Left ventricle myocardium superior (tissue), 1 donor: ENCODE measurements at regions not wholly inside any gene's neighbourhood (a gene's known extent, or its start where the extent isn't known, plus 50 kb on each side); places are given as distances from the start of the nearest gene placed in this dataset.
"Not testable (repeated sequence)": the region's sequence is repeated elsewhere in the genome, so short reads cannot be mapped to it uniquely, and the experiment has no call there.

Source experiments
- ATAC-seq: fragments of 200-7000 bp; cut with Tn5 transposase; one replicate; pipeline ENCODE4 v1.9.1; 2020; ENCODE audit warnings: mild to moderate bottlenecking, moderate library complexity
- DNase-seq: peaks from one replicate; pipeline ENCODE4 v3.0.0-alpha.2; 2020
- intact Hi-C: fragments of 100-400 bp; cut with micrococcal nuclease; formaldehyde crosslinking; loops from one replicate; pipeline ENCODE4 v1.11.0; 2022
- donor health status: DM: no; HTN: yes; CAD: no; lungs with severe emphysema.

- ATAC-seq (no peak), DNase-seq (no peak)
- intact Hi-C loops, result no loop called here
Observed at GRCh38 chr9:16282216-16282615, 588.3 kb downstream of the BNC2 start.

GRCh38 chr9:16282718-16283117, 587.8 kb downstream of the BNC2 start:
- DNase-seq (no peak), ATAC-seq (no peak)
- intact Hi-C loops, result no loop called here

DNA sequence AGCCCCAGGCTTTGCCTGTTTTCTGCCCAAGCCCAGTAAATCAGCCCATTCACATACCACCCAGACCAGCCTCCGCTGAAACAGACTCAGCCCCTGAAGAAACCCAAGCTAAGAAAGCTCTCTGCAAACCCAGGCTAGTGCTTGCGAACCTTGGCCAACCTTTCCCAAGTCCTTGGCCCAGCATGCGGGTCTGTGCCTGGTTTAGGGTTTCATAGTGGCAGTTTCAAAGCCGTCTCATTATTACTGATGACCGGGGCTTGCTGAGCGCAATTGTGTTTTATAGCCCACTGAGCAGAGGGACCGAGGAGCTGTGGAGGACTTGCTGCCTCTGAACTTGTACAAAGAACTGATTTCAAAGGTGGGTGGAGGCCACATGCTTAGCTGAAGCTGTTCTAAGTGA, 584.3 kb downstream of the BNC2 start:
- DNase-seq (no peak), ATAC-seq (no peak)
- intact Hi-C loops, result no loop called here

DNA sequence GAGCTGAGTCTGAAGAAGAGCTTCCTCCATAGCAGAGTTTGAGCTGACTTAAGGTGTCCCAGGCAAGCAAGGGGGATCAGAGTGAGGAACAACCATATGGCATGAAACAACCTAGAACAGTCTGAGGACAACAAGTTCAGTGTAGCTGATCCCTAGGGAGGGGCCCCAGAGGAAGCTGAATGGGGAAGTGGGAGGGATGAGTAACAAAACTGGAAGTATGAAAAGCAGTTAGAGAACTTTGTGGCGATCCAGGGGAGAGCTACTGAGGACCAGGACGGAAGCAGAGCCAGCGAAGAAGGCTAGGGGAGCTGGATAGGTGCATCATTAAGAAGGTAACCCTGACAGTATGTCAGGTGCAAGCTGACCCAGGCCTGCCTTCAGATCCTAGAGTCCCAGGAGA, 580.8 kb downstream of the BNC2 start:
- ATAC-seq (peak; percentile 68), DNase-seq (no peak)
- intact Hi-C loops, result no loop called here

DNA sequence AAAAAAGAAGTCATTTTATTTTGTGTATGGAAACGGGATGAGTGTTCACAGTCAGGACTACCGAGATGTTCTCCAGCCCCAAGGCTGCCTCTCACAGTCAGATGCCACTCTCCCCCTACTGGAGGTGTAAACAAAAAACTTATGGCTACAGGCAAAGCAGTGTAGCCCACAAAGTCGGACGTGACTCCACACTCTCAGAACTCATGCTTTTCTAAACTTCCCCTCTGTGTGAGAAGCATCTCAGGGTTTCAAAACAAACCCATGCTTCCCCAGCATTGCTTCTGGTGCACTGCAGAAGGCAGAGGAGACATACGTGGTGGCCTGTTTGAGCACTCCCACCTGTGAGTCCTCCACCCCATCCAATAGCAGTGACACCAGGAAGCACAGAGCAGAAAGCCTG, 580.3 kb downstream of the BNC2 start:
- intact Hi-C loops, result no loop called here
- DNase-seq, result no peak
- no peak for ATAC-seq

- ATAC-seq, result no peak
- intact Hi-C loops, result no loop called here
- no peak for DNase-seq
Observed at GRCh38 chr9:16291921-16292320, 578.5 kb downstream of the BNC2 start.

- intact Hi-C loops, result no loop called here
- no peak for ATAC-seq
- DNase-seq, result no peak
Observed at GRCh38 chr9:16293610-16294009, 576.9 kb downstream of the BNC2 start.

- intact Hi-C loops, result no loop called here
- ATAC-seq (no peak), DNase-seq (no peak)
Observed at GRCh38 chr9:16294133-16294770, 576.2 kb downstream of the BNC2 start.

GRCh38 chr9:16294940-16295339, 575.5 kb downstream of the BNC2 start:
- DNase-seq, ATAC-seq, intact Hi-C loops: not testable (repeated sequence)

GRCh38 chr9:16299368-16299767, 571.1 kb downstream of the BNC2 start:
- ATAC-seq, DNase-seq, intact Hi-C loops: not testable (repeated sequence)

DNA sequence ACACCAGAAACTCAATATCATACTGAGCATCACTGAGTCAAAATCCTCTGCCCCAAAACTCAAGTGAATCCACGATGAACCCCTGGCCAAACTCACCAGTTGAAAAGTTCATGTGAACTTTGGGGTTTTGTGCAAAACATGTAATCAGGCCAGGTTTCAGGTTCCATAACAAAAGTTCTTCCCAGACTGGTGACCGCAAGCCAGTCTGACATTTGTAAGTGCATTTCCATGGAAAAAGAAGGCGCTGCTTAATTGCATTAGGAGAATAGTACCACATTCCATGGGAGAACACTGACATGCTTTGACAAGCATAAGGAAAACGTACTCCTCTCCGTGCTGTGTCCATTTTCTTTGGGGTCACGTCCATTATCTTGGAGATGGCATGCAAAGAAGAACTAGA, 567.0 kb downstream of the BNC2 start:
- DNase-seq (no peak), ATAC-seq (no peak)
- intact Hi-C loops, result no loop called here

- intact Hi-C loops, result no loop called here
- DNase-seq (no peak), ATAC-seq (no peak)
Observed at GRCh38 chr9:16304301-16304700, 566.2 kb downstream of the BNC2 start.

GRCh38 chr9:16306586-16306985, 563.9 kb downstream of the BNC2 start:
- ATAC-seq, result no peak
- intact Hi-C loops, result no loop called here

GRCh38 chr9:16307626-16308195, 562.8 kb downstream of the BNC2 start:
- DNase-seq (no peak), ATAC-seq (no peak)
- intact Hi-C loops, result no loop called here

More at GRCh38 chr9:16306586-16306985, 563.9 kb downstream of the BNC2 start:
- DNase-seq, result no peak

GRCh38 chr9:16308645-16309044, 561.8 kb downstream of the BNC2 start:
- DNase-seq (no peak), ATAC-seq (no peak)
- intact Hi-C loops, result no loop called here

DNA sequence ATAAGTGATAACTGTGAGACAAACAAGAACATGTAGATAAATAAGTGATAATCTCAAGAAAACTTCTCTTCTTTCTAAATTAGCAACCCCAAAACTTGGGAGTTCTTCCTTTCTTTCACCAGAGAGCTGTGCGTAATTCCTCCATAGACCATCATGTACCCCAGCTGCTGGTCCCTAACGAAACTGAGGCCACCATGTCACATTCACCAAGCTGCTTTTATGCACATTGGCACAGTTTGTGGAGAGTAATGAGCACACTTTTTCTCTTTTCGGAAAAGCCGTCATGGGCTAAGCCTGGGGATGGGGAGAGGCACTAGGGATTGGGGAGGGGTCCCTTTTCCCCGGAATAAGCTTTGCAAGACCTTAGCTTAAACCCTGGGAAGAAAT, 561.4 kb downstream of the BNC2 start:
- intact Hi-C loops, result no loop called here
- DNase-seq, result no peak
- ATAC-seq, result no peak

DNA sequence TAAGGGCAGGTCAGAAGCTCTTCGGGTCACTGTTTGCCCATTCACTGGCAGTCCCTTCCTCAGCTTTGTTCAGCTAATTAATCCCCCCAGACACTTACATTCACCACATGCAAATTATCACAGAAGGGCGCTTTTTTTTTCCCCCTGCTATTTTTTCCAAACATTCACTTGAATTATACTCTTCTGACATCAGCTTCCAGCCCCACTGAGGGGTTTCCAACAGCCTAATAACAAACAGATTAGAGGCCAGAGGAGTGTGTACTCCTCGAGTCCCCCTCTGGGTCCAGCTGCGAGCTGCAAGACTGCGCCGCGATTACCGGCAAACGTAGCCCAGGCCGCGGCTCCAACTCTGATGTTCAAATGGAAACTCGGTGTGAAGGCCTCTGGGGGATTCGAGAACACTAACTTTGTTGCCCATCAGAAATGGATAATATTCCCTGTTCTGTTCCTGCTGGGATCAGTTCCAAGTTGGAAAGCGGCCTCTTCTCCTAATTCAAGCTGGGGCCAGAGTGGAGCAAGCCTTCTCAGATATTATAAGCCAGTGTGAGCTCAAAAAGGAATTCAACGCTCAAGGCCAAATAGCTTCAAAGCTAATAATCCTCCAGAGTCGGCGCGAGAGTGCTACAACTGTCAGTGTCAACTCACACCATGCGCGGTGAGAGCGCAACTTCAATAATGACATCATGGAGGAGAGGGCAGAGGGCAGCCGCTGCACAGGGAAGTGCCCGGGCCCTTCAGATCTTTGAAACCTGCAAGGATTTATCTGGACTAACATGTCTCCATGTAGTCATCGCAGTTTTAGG, 560.8 kb downstream of the BNC2 start:
- peak; percentile 67 for DNase-seq
- peak; percentile 89 for ATAC-seq
- intact Hi-C loops, result no loop called here

DNA sequence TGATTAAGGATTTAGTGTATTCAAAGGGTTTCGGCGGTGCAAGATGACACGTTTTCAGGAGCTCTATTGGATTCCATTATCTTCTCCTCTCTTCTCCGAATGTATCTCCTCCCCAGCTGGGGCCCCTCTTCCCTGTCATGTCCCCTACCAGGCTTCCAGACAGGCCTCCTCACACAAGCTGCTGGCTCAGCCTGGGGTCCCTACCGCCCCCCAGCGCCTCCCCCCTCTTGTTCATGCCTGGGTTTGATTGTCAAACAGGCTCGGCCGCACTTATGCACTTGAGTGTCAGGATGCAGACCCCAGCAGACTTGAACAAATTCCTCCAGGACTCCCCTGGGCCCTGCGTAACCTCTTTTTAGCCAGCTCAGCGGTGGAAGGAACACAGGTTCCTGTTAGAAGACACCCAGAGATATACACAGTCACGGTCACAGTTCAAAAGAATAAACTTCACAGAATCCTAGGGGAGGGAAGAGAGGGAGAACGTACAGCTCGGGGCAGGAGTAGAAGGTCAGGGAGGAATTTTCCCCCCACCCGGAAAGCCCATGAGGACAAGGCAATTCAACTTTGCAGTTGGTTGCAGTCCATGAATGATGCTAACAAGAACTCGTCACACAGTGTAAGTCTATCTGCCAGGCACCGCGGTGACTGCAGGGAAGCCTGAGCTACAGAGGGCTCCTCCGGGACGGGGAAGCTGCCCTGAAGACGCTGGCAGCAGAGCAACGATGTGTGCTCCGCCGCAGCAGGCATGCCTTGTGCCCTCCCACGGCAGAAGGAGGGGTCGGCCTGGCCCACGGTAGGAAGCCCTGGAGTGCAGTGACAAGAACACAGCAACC, 560.0 kb downstream of the BNC2 start:
- DNase-seq (no peak), ATAC-seq (peak; percentile 54)
- intact Hi-C loops, result no loop called here

DNA sequence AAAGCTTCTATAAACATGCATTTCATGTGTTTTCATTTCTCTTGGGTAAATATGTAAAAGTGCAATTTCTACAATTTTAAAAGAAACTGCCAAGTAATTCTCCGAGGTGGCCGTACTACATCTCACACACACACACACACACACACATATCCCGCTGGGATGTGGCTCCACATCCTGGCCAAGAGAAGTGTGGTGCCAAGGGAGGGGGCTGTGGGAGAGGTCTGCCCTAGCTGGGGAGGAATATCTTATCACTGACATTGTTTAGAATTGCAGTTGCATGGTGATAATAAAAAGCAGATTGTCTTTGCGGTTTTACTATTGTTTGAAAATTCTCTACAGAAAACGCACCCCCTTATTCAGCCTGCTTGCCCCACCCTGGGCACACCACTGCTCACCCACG, 558.4 kb downstream of the BNC2 start:
- DNase-seq, result no peak
- intact Hi-C loops, result no loop called here

More for the DNA sequence above, 558.4 kb downstream of the BNC2 start:
- ATAC-seq, result no peak
